Brain microvascular endothelial cell (primary cell): ENCODE measurements at regions not wholly inside any gene's neighbourhood (a gene's known extent, or its start where the extent isn't known, plus 50 kb on each side); places are given as distances from the start of the nearest gene placed in this dataset.
A peak's percentile ranks its signal among the peaks of the same experiment; 100 is the strongest.

Source experiments
- DNase-seq: peaks from one replicate; pipeline ENCODE4 v3.0.0-alpha.2; 2020
- H3K27ac ChIP-seq: fragments of 250-450 bp; sonication (Bioruptor Pico); 2 replicates; pipeline ENCODE4 v1.5.1; 2020; ENCODE audit warnings: mild to moderate bottlenecking, moderate library complexity
- H3K27me3 ChIP-seq: fragments of 250-450 bp; sonication (Bioruptor Pico); replicated peaks from 2 replicates; pipeline ENCODE4 v1.5.1; 2020; ENCODE audit warnings: mild to moderate bottlenecking
- H3K36me3 ChIP-seq: fragments of 250-450 bp; sonication (Bioruptor Pico); replicated peaks from 2 replicates; pipeline ENCODE4 v1.5.1; 2020; ENCODE audit warnings: mild to moderate bottlenecking
- H3K4me3 ChIP-seq: 2 replicates; pipeline ENCODE4 v1.5.1; 2011; ENCODE audit warnings: low read depth, mild to moderate bottlenecking, control low read depth, low read length, moderate library complexity
- in situ Hi-C: cut with HindIII; loops from 2 replicates; pipeline ENCODE4 v1.10.0; 2017; ENCODE audit warnings: low sequenced_read_pairs, low pct_ligation_motif_present
- TF ChIP-seq, protein P1 (sequence below): IDR thresholded peaks from 2 replicates; pipeline ENCODE4 v1.5.1; 2011; ENCODE audit warnings: low read depth, mild to moderate bottlenecking, moderate library complexity, low read length, control low read depth, inconsistent platforms; ENCODE audit errors: missing control alignments

DNA sequence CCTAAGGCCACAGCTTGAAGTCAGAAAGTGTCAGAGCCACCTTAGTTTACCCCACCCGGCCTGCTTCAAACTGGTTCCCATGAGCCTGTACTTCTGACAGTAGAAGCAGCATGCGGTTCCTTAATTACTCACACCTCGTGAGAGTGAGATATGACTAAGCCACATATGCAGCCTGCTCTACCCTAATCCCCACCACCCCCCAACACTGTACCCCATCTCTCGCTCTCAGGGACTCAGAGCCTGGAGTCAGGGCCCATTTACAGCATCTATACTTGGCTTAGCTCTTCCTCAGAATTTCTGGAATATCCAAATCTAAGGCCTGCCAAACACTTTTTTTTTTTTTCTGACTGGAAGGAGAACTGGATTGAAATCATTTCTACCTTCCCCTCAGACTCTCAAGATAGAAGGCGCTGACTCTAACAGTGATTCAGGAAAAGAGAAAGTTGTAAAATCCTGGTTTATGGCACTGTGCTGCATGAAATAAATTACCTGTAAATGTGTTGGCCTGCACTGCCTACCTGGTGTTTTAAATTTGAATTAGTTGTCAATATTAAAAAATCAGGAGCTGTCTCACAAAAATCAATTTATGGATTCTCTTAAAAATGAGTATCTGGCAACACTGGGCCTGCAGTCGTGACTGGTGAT lies 360.0 kb downstream of the RND3 start:
- H3K27ac ChIP-seq: peak overlapping the region; percentile 93
- in situ Hi-C loops: no loop called here
- H3K27me3 ChIP-seq: no peaks in the 10 kb centered on the region

DNA sequence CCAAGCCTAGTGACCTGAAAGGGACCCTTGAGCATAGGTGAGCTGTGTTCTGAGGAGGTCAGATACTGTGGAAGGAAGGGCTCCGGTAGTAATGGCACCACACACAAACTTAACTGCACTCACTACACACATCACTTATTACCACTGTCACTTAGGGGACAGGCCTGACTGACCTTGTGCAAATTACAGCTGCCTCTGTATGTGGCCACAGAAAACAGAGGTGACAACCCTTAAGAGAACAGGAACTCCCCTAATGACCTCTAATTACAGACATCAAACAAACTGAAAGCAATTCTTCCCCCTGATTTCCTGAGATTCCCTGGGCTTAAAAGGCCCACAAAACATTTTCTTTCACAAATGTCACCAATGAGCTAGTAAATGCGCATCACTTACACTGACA lies 360.6 kb downstream of the RND3 start:
- Histone ChIP-seq H3K27me3 (no peaks in the 10 kb centered on the region), H3K4me3 (no peak overlapping the region), H3K27ac (peak overlapping the region; percentile 93), H3K36me3 (no peaks in the 10 kb centered on the region)
- in situ Hi-C loops: no loop called here
- TF ChIP-seq, protein P1, sequence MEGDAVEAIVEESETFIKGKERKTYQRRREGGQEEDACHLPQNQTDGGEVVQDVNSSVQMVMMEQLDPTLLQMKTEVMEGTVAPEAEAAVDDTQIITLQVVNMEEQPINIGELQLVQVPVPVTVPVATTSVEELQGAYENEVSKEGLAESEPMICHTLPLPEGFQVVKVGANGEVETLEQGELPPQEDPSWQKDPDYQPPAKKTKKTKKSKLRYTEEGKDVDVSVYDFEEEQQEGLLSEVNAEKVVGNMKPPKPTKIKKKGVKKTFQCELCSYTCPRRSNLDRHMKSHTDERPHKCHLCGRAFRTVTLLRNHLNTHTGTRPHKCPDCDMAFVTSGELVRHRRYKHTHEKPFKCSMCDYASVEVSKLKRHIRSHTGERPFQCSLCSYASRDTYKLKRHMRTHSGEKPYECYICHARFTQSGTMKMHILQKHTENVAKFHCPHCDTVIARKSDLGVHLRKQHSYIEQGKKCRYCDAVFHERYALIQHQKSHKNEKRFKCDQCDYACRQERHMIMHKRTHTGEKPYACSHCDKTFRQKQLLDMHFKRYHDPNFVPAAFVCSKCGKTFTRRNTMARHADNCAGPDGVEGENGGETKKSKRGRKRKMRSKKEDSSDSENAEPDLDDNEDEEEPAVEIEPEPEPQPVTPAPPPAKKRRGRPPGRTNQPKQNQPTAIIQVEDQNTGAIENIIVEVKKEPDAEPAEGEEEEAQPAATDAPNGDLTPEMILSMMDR: no peak
- no peak for DNase-seq

More for the DNA sequence above, 360.0 kb downstream of the RND3 start:
- Histone ChIP-seq H3K36me3 (no peaks in the 10 kb centered on the region), H3K4me3 (no peak overlapping the region)
- TF ChIP-seq, protein P1: no peak
- no peak for DNase-seq

DNA sequence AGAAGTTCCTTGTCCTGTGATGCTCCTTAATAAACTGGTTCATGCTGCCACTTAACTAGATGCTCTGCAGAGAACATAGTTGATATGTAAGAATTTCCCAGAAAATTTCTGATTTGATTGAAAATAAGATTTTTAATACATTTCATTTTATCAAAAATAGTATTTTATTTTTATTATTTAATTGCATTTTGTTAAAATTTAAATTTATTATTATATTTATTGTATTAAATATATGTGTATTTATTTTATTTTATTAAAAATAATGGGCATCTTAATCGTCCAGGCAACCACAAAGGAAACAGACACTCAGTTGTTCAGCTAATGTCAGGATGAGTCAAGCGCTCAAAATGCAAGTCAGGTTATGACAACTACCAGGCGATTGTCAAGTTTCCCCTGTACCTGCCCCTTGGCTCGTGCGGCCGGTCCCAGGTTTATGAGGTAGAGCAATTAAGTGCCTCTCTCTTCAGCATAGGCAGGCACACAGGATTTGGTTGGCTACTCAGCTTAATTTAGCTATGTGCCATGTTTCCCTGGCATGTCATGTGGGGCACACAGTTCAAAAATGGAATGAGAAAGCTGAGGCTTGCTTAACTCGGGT lies 361.2 kb downstream of the RND3 start:
- DNase-seq: peak; percentile 77
- Histone ChIP-seq H3K36me3 (no peaks in the 10 kb centered on the region), H3K27me3 (no peaks in the 10 kb centered on the region), H3K4me3 (no peak overlapping the region), H3K27ac (peak overlapping the region; percentile 93)
- TF ChIP-seq, protein P1: no peak
- in situ Hi-C loops: no loop called here

DNA sequence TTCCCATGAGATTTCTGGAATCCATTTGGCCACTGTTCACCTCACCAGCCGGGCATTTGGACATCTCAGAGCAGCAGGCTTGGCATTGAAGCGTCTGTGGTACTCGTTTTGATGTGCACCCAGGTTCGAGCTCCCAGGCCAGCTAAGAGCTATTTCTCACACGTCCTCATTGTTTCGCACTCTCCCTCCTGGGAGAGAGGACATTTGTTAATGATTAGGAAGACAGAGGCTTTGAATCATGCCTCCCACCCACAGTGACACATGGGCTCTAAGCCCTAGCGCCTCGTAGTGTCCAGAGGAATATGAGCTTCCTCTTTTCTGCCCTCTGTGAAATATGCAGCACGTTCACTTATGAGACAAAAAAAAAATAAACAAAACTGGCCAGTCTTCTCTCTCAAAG lies 361.8 kb downstream of the RND3 start:
- DNase-seq: peak; percentile 85
- Histone ChIP-seq H3K36me3 (no peaks in the 10 kb centered on the region), H3K27ac (peak overlapping the region; percentile 93), H3K4me3 (no peak overlapping the region), H3K27me3 (no peaks in the 10 kb centered on the region)
- in situ Hi-C loops: no loop called here
- TF ChIP-seq, protein P1: peak; percentile 53

DNA sequence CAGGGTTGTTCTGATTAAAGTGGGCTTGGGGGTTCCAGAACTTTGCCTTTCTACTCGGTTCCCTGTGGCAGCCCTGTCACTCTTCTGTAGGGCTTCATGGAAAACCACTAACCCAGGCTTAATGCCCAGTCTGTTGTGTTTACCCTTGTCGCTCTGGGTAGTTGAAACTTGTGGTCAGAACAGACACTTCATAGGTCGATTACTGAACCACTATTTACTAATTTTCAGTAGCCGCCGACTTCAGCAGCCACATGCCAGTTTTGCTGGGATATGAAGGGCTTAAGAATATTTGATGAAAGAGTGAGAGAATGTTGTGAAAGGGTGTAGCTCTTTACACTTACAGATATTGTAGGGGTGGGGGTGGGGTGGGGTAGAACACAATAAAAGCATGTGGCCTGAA lies 362.3 kb downstream of the RND3 start:
- in situ Hi-C loops: no loop called here
- no peaks in the 10 kb centered on the region for H3K27me3 ChIP-seq
- H3K4me3 ChIP-seq: no peak overlapping the region
- TF ChIP-seq, protein P1: no peak
- peak overlapping the region; percentile 93 for H3K27ac ChIP-seq
- DNase-seq: no peak
- no peaks in the 10 kb centered on the region for H3K36me3 ChIP-seq
